ENCODE measurements at regions not wholly inside any gene's neighbourhood (a gene's known extent, or its start where the extent isn't known, plus 50 kb on each side); places are given as distances from the start of the nearest gene placed in this dataset.

- H3K4ac ChIP-seq (ENCODE audit: low read length): no peak overlapping the region
- H3K27me3 ChIP-seq (ENCODE audit: control insufficient read depth in 3 of 3, insufficient read depth in 3 of 3, low read depth in 1 of 3, low read length in 3 of 3): no peaks in the 10 kb centered on the region
- H3K4me2 ChIP-seq (ENCODE audit: insufficient read depth, low read length, poor library complexity, severe bottlenecking): no peak overlapping the region
- no peak for DNase-seq (ENCODE audit: low spot score)
- no peak overlapping the region for H2AK5ac ChIP-seq (ENCODE audit: low read depth, low read length)
- no peak overlapping the region for H3K18ac ChIP-seq (ENCODE audit: low read length)
- H2BK15ac ChIP-seq (ENCODE audit: low read length): no peak overlapping the region
- H2BK12ac ChIP-seq (ENCODE audit: low read length): no peak overlapping the region
- no peaks in the 10 kb centered on the region for H3K36me3 ChIP-seq (replicated peaks in 1 of 2; ENCODE audit: control insufficient read depth in 2 of 2, insufficient read depth in 2 of 2, low read length in 2 of 2)
- WGBS, 2 donors (ENCODE audit: extremely low coverage in 2 of 2, insufficient read length in 2 of 2, insufficient replicate concordance in 1 of 2): no CpG with 5 or more reads among the region's 3 CpGs
- H4K8ac ChIP-seq (ENCODE audit: low read depth, low read length): no peak overlapping the region
- H3K27ac ChIP-seq (replicated peaks; ENCODE audit: low read length): no peak overlapping the region
- H2AFZ ChIP-seq (ENCODE audit: low read length): no peak overlapping the region
- H3K9ac ChIP-seq (ENCODE audit: low read depth, low read length, poor library complexity): no peak overlapping the region
- no peak overlapping the region for H2BK120ac ChIP-seq (ENCODE audit: low read depth, low read length)
- H4K91ac ChIP-seq (ENCODE audit: low read depth, low read length, poor library complexity): no peak overlapping the region
- no peaks in the 10 kb centered on the region for H3K79me1 ChIP-seq (ENCODE audit: low read depth, low read length)
- no peak overlapping the region for H3K23ac ChIP-seq (ENCODE audit: low read depth, low read length, poor library complexity)
- H2BK5ac ChIP-seq (ENCODE audit: low read length): no peak overlapping the region
- no peak overlapping the region for H3K14ac ChIP-seq (ENCODE audit: low read length)
- peaks cover 0 to 4% of the 10 kb centered on the region in 2 donors for H3K9me3 ChIP-seq (replicated peaks in 1 of 2; ENCODE audit: control insufficient read depth in 2 of 2, insufficient read depth in 1 of 2, low read depth in 1 of 2, low read length in 2 of 2)
- no peaks in the 10 kb centered on the region for H3K4me1 ChIP-seq (ENCODE audit: control insufficient read depth in 2 of 2, insufficient read depth in 1 of 2, low read depth in 1 of 2, low read length in 2 of 2)
- H3K4me3 ChIP-seq (ENCODE audit: low read length in 2 of 2): no peak overlapping the region
These were observed 1531.0 kb downstream of the UQCRFS1 start for GRCh38 chr19:27681972-27682371.

DNA sequence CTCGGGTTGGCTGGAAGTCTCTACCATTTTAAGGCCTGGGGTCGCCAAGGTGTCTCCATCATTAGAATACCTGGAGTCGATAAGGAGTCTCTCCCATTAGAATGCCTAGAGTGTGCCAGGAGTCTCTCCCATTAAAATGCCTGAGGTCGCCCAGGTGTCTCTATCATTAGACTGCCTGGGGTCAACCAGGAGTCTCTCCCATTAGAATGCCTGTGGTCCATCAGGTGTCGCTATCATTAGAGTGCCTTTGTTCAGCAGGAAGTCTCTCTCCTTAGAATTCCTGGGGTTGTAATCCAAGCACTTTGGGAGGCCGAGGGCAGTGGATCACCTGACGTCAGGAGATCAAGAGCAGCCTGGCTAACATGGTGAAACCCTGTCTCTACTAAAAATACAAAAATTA lies 1533.0 kb downstream of the UQCRFS1 start:
- Histone ChIP-seq H2BK12ac (ENCODE audit: low read length) (no peak overlapping the region), H2BK15ac (ENCODE audit: low read length) (no peak overlapping the region), H3K36me3 (replicated peaks in 1 of 2; ENCODE audit: control insufficient read depth in 2 of 2, insufficient read depth in 2 of 2, low read length in 2 of 2) (no peaks in the 10 kb centered on the region), H3K18ac (ENCODE audit: low read length) (no peak overlapping the region), H2AFZ (ENCODE audit: low read length) (no peak overlapping the region), H4K91ac (ENCODE audit: low read depth, low read length, poor library complexity) (no peak overlapping the region), H3K27me3 (ENCODE audit: control insufficient read depth in 3 of 3, insufficient read depth in 3 of 3, low read depth in 1 of 3, low read length in 3 of 3) (no peaks in the 10 kb centered on the region), H3K4me3 (ENCODE audit: low read length in 2 of 2) (no peak overlapping the region), H3K4me1 (ENCODE audit: control insufficient read depth in 2 of 2, insufficient read depth in 1 of 2, low read depth in 1 of 2, low read length in 2 of 2) (no peaks in the 10 kb centered on the region), H3K14ac (ENCODE audit: low read length) (no peak overlapping the region), H3K9me3 (replicated peaks in 1 of 2; ENCODE audit: control insufficient read depth in 2 of 2, insufficient read depth in 1 of 2, low read depth in 1 of 2, low read length in 2 of 2) (peaks cover 0 to 2% of the 10 kb centered on the region in 2 donors), H2AK5ac (ENCODE audit: low read depth, low read length) (no peak overlapping the region), H3K9ac (ENCODE audit: low read depth, low read length, poor library complexity) (no peak overlapping the region), H3K27ac (replicated peaks; ENCODE audit: low read length) (no peak overlapping the region), H4K8ac (ENCODE audit: low read depth, low read length) (no peak overlapping the region), H2BK5ac (ENCODE audit: low read length) (no peak overlapping the region), H3K4me2 (ENCODE audit: insufficient read depth, low read length, poor library complexity, severe bottlenecking) (no peak overlapping the region), H3K4ac (ENCODE audit: low read length) (no peak overlapping the region), H3K23ac (ENCODE audit: low read depth, low read length, poor library complexity) (no peak overlapping the region), H3K79me1 (ENCODE audit: low read depth, low read length) (no peaks in the 10 kb centered on the region), H2BK120ac (ENCODE audit: low read depth, low read length) (no peak overlapping the region)
- DNase-seq (ENCODE audit: low spot score): no peak
- no CpG with 5 or more reads among the region's 7 CpGs for WGBS, 2 donors (ENCODE audit: extremely low coverage in 2 of 2, insufficient read length in 2 of 2, insufficient replicate concordance in 1 of 2)

GRCh38 chr19:27679399-27679798 lies 1533.6 kb downstream of the UQCRFS1 start:
- H2AK5ac ChIP-seq (ENCODE audit: low read depth, low read length): no peak overlapping the region
- no peaks in the 10 kb centered on the region for H3K27me3 ChIP-seq (ENCODE audit: control insufficient read depth in 3 of 3, insufficient read depth in 3 of 3, low read depth in 1 of 3, low read length in 3 of 3)
- WGBS, 2 donors (ENCODE audit: extremely low coverage in 2 of 2, insufficient read length in 2 of 2, insufficient replicate concordance in 1 of 2): no CpG with 5 or more reads among the region's 8 CpGs
- H3K23ac ChIP-seq (ENCODE audit: low read depth, low read length, poor library complexity): no peak overlapping the region
- H3K79me1 ChIP-seq (ENCODE audit: low read depth, low read length): no peaks in the 10 kb centered on the region
- H2BK120ac ChIP-seq (ENCODE audit: low read depth, low read length): no peak overlapping the region
- no peak overlapping the region for H3K14ac ChIP-seq (ENCODE audit: low read length)
- no peak overlapping the region for H3K4me3 ChIP-seq (ENCODE audit: low read length in 2 of 2)
- no peak overlapping the region for H3K4ac ChIP-seq (ENCODE audit: low read length)
- no peak overlapping the region for H2BK5ac ChIP-seq (ENCODE audit: low read length)
- no peak overlapping the region for H2AFZ ChIP-seq (ENCODE audit: low read length)
- H4K91ac ChIP-seq (ENCODE audit: low read depth, low read length, poor library complexity): no peak overlapping the region
- H3K27ac ChIP-seq (replicated peaks; ENCODE audit: low read length): no peak overlapping the region
- H2BK12ac ChIP-seq (ENCODE audit: low read length): no peak overlapping the region
- H3K9ac ChIP-seq (ENCODE audit: low read depth, low read length, poor library complexity): no peak overlapping the region
- DNase-seq (ENCODE audit: low spot score): no peak
- no peak overlapping the region for H2BK15ac ChIP-seq (ENCODE audit: low read length)
- H3K4me1 ChIP-seq (ENCODE audit: control insufficient read depth in 2 of 2, insufficient read depth in 1 of 2, low read depth in 1 of 2, low read length in 2 of 2): no peaks in the 10 kb centered on the region
- no peaks in the 10 kb centered on the region for H3K36me3 ChIP-seq (replicated peaks in 1 of 2; ENCODE audit: control insufficient read depth in 2 of 2, insufficient read depth in 2 of 2, low read length in 2 of 2)
- H3K4me2 ChIP-seq (ENCODE audit: insufficient read depth, low read length, poor library complexity, severe bottlenecking): no peak overlapping the region
- no peak overlapping the region for H4K8ac ChIP-seq (ENCODE audit: low read depth, low read length)
- no peak overlapping the region for H3K18ac ChIP-seq (ENCODE audit: low read length)
- H3K9me3 ChIP-seq (replicated peaks in 1 of 2; ENCODE audit: control insufficient read depth in 2 of 2, insufficient read depth in 1 of 2, low read depth in 1 of 2, low read length in 2 of 2): peaks cover 0 to 2% of the 10 kb centered on the region in 2 donors

DNA sequence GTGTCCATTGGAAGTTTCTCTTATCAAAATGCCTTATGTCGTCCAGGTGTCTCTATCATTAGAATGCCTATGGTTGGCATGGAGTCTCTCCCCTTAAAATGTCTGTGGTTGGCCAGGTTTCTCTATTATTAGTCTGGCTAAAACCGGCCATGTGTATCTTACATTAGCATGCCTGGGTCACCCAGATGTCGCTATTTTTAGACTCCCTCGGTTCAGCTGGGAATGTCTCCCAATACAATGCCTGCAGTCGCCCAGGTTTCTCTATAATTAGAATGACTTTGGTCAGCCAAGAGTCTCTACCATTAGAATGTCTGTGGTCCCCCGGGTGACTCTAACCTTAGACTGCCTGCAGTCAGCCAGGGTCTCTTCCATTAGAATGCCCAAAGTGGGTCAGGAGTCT lies 1536.1 kb downstream of the UQCRFS1 start:
- H2AK5ac ChIP-seq (ENCODE audit: low read depth, low read length): no peak overlapping the region
- no peak overlapping the region for H3K27ac ChIP-seq (replicated peaks; ENCODE audit: low read length)

More for the DNA sequence above, 1536.1 kb downstream of the UQCRFS1 start:
- Histone ChIP-seq H4K91ac (ENCODE audit: low read depth, low read length, poor library complexity) (no peak overlapping the region), H3K4me2 (ENCODE audit: insufficient read depth, low read length, poor library complexity, severe bottlenecking) (no peak overlapping the region), H3K4me3 (ENCODE audit: low read length in 2 of 2) (no peak overlapping the region), H4K8ac (ENCODE audit: low read depth, low read length) (no peak overlapping the region), H3K4me1 (ENCODE audit: control insufficient read depth in 2 of 2, insufficient read depth in 1 of 2, low read depth in 1 of 2, low read length in 2 of 2) (no peaks in the 10 kb centered on the region), H3K14ac (ENCODE audit: low read length) (no peak overlapping the region), H2BK15ac (ENCODE audit: low read length) (no peak overlapping the region), H3K9ac (ENCODE audit: low read depth, low read length, poor library complexity) (no peak overlapping the region), H3K18ac (ENCODE audit: low read length) (no peak overlapping the region), H2BK12ac (ENCODE audit: low read length) (no peak overlapping the region), H3K27me3 (ENCODE audit: control insufficient read depth in 3 of 3, insufficient read depth in 3 of 3, low read depth in 1 of 3, low read length in 3 of 3) (no peaks in the 10 kb centered on the region), H3K9me3 (replicated peaks in 1 of 2; ENCODE audit: control insufficient read depth in 2 of 2, insufficient read depth in 1 of 2, low read depth in 1 of 2, low read length in 2 of 2) (peaks cover 0 to 14% of the 10 kb centered on the region in 2 donors), H3K23ac (ENCODE audit: low read depth, low read length, poor library complexity) (no peak overlapping the region), H2BK5ac (ENCODE audit: low read length) (no peak overlapping the region), H3K4ac (ENCODE audit: low read length) (no peak overlapping the region), H2BK120ac (ENCODE audit: low read depth, low read length) (no peak overlapping the region), H3K79me1 (ENCODE audit: low read depth, low read length) (no peaks in the 10 kb centered on the region), H3K36me3 (replicated peaks in 1 of 2; ENCODE audit: control insufficient read depth in 2 of 2, insufficient read depth in 2 of 2, low read length in 2 of 2) (no peaks in the 10 kb centered on the region), H2AFZ (ENCODE audit: low read length) (no peak overlapping the region)
- WGBS, 2 donors (ENCODE audit: extremely low coverage in 2 of 2, insufficient read length in 2 of 2, insufficient replicate concordance in 1 of 2): no CpG with 5 or more reads among the region's 6 CpGs
- DNase-seq (ENCODE audit: low spot score): no peak

All from neuronal stem cell (in vitro differentiated cells).